ENCODE measurements at regions not wholly inside any gene's neighbourhood (a gene's known extent, or its start where the extent isn't known, plus 50 kb on each side); places are given as distances from the start of the nearest gene placed in this dataset.

GRCh38 chr18:43627848-43628530 is 350.7 kb upstream of the SYT4 start:
- no peaks in the 10 kb centered on the region for H3K27me3 ChIP-seq (ENCODE audit: control insufficient read depth, insufficient read depth, low read length)
- no peaks in the 10 kb centered on the region for H3K9me3 ChIP-seq (ENCODE audit: control insufficient read depth, insufficient read depth, low read length)
- H3K4me3 ChIP-seq (ENCODE audit: low read length): no peak overlapping the region
- WGBS (ENCODE audit: insufficient coverage, insufficient read length): no CpG with 5 or more reads among the region's 3 CpGs
- DNase-seq (ENCODE audit: low read depth, low spot score): no peak
- no peaks in the 10 kb centered on the region for H3K4me1 ChIP-seq (ENCODE audit: control insufficient read depth, insufficient read depth, low read length)
- H3K36me3 ChIP-seq (ENCODE audit: control insufficient read depth, insufficient read depth, low read length): no peaks in the 10 kb centered on the region
- H3K27ac ChIP-seq (ENCODE audit: low read length): no peak overlapping the region

DNA sequence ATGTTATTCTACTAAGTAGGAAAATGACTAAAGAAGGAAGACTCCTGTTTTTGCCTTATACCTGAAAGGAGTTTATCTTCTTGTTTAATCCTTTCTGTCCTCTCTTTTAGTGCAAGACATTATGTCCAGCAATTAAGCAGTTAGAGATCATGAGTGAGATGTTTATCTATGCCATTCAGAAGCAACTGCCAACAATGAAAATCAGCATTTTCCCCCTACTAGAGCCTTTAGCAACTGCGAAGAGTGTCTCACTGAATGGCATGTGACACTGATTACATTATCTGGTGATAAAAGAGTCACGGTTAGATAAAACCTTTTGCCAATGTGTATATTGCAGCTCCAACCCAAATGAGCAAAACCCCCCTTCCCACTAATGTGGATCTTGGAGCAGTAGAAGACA is 357.7 kb upstream of the SYT4 start:
- Histone ChIP-seq H3K9me3 (ENCODE audit: control insufficient read depth, insufficient read depth, low read length) (no peaks in the 10 kb centered on the region), H3K4me3 (ENCODE audit: low read length) (no peak overlapping the region), H3K4me1 (ENCODE audit: control insufficient read depth, insufficient read depth, low read length) (no peaks in the 10 kb centered on the region), H3K27me3 (ENCODE audit: control insufficient read depth, insufficient read depth, low read length) (no peaks in the 10 kb centered on the region), H3K27ac (ENCODE audit: low read length) (no peak overlapping the region), H3K36me3 (ENCODE audit: control insufficient read depth, insufficient read depth, low read length) (no peaks in the 10 kb centered on the region)
- WGBS (ENCODE audit: insufficient coverage, insufficient read length): no CpG with 5 or more reads among the region's 2 CpGs
- no peak for DNase-seq (ENCODE audit: low read depth, low spot score)

GRCh38 chr18:43635397-43635796 is 358.1 kb upstream of the SYT4 start:
- Histone ChIP-seq H3K27me3 (ENCODE audit: control insufficient read depth, insufficient read depth, low read length) (no peaks in the 10 kb centered on the region), H3K27ac (ENCODE audit: low read length) (no peak overlapping the region), H3K36me3 (ENCODE audit: control insufficient read depth, insufficient read depth, low read length) (no peaks in the 10 kb centered on the region), H3K4me3 (ENCODE audit: low read length) (no peak overlapping the region), H3K9me3 (ENCODE audit: control insufficient read depth, insufficient read depth, low read length) (no peaks in the 10 kb centered on the region), H3K4me1 (ENCODE audit: control insufficient read depth, insufficient read depth, low read length) (no peaks in the 10 kb centered on the region)
- no peak for DNase-seq (ENCODE audit: low read depth, low spot score)
- no CpG with 5 or more reads among the region's 3 CpGs for WGBS (ENCODE audit: insufficient coverage, insufficient read length)

GRCh38 chr18:43642727-43643330 is 365.5 kb upstream of the SYT4 start:
- H3K4me3 ChIP-seq (ENCODE audit: low read length): no peak overlapping the region
- no peaks in the 10 kb centered on the region for H3K4me1 ChIP-seq (ENCODE audit: control insufficient read depth, insufficient read depth, low read length)
- DNase-seq (ENCODE audit: low read depth, low spot score): no peak
- WGBS (ENCODE audit: insufficient coverage, insufficient read length): no CpG with 5 or more reads among the region's 4 CpGs
- no peaks in the 10 kb centered on the region for H3K9me3 ChIP-seq (ENCODE audit: control insufficient read depth, insufficient read depth, low read length)
- no peaks in the 10 kb centered on the region for H3K27me3 ChIP-seq (ENCODE audit: control insufficient read depth, insufficient read depth, low read length)
- no peak overlapping the region for H3K27ac ChIP-seq (ENCODE audit: low read length)
- H3K36me3 ChIP-seq (ENCODE audit: control insufficient read depth, insufficient read depth, low read length): no peaks in the 10 kb centered on the region

DNA sequence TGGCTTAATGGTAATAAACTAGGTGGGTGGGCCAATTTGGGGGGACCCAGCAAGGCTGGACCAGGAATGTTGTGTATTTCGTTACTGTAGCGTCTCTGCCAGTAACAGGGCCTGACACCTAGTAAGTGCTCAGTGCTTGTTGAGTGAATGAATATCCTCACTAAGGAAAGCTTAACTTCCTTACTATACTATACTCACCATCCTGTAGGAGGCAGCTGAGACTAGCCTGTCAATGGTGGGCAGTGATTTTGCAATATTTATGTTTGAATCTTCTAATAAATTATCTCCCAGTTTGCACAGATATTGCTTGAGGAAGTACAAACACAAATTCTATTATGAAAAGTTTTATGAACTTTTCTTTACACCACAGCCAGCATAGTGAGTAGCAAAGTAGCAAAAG is 370.7 kb upstream of the SYT4 start:
- Histone ChIP-seq H3K36me3 (ENCODE audit: control insufficient read depth, insufficient read depth, low read length) (no peaks in the 10 kb centered on the region), H3K27ac (ENCODE audit: low read length) (no peak overlapping the region), H3K9me3 (ENCODE audit: control insufficient read depth, insufficient read depth, low read length) (no peaks in the 10 kb centered on the region), H3K4me3 (ENCODE audit: low read length) (no peak overlapping the region), H3K27me3 (ENCODE audit: control insufficient read depth, insufficient read depth, low read length) (no peaks in the 10 kb centered on the region), H3K4me1 (ENCODE audit: control insufficient read depth, insufficient read depth, low read length) (no peaks in the 10 kb centered on the region)
- DNase-seq (ENCODE audit: low read depth, low spot score): no peak
- no CpG with 5 or more reads among the region's 2 CpGs for WGBS (ENCODE audit: insufficient coverage, insufficient read length)

DNA sequence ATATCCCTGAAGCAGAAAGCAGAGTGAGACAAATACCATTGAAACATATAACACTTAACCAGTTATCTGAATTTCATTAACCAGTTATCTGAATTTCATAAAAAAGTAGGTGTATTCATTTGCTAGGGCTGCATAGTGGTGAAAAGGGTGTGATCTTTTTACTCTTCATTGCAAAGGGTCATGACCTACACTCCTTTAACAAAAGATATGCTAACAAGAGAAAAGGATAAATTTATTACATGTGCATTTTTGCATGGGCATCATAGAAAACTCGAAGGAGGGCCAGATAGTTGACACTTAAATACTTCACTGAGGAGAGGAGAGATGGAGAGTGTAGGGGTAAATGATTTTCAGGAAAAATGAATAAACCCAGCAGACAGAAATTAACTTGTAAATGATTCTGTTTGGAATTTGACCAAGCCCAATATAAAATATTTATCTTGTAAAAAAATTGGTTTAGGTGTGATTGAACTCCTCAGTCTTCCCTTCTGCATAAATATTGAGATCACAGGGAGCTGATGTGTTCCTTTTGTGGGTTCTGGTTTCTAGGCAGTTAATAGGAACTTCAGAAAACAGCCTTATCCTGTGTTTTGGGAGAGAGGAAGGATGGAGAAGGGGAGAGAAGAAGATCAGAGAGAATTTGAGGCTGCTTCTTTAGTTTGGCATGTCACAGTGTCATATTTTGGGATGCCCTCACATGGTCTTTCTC is 372.5 kb upstream of the SYT4 start:
- Histone ChIP-seq H3K4me3 (ENCODE audit: low read length) (no peak overlapping the region), H3K27me3 (ENCODE audit: control insufficient read depth, insufficient read depth, low read length) (no peaks in the 10 kb centered on the region), H3K4me1 (ENCODE audit: control insufficient read depth, insufficient read depth, low read length) (no peaks in the 10 kb centered on the region), H3K36me3 (ENCODE audit: control insufficient read depth, insufficient read depth, low read length) (no peaks in the 10 kb centered on the region), H3K27ac (ENCODE audit: low read length) (no peak overlapping the region), H3K9me3 (ENCODE audit: control insufficient read depth, insufficient read depth, low read length) (no peaks in the 10 kb centered on the region)
- no CpG with 5 or more reads among the region's 1 CpG for WGBS (ENCODE audit: insufficient coverage, insufficient read length)
- no peak for DNase-seq (ENCODE audit: low read depth, low spot score)

GRCh38 chr18:43650426-43650825 is 373.1 kb upstream of the SYT4 start:
- Histone ChIP-seq H3K9me3 (ENCODE audit: control insufficient read depth, insufficient read depth, low read length) (no peaks in the 10 kb centered on the region), H3K27ac (ENCODE audit: low read length) (no peak overlapping the region), H3K4me3 (ENCODE audit: low read length) (no peak overlapping the region), H3K27me3 (ENCODE audit: control insufficient read depth, insufficient read depth, low read length) (no peaks in the 10 kb centered on the region), H3K4me1 (ENCODE audit: control insufficient read depth, insufficient read depth, low read length) (no peaks in the 10 kb centered on the region), H3K36me3 (ENCODE audit: control insufficient read depth, insufficient read depth, low read length) (no peaks in the 10 kb centered on the region)
- DNase-seq (ENCODE audit: low read depth, low spot score): no peak
- no CpG with 5 or more reads among the region's 2 CpGs for WGBS (ENCODE audit: insufficient coverage, insufficient read length)

- H3K4me1 ChIP-seq (ENCODE audit: control insufficient read depth, insufficient read depth, low read length): no peaks in the 10 kb centered on the region
- no peaks in the 10 kb centered on the region for H3K27me3 ChIP-seq (ENCODE audit: control insufficient read depth, insufficient read depth, low read length)
- WGBS (ENCODE audit: insufficient coverage, insufficient read length): no CpG with 5 or more reads among the region's 2 CpGs
- no peak overlapping the region for H3K27ac ChIP-seq (ENCODE audit: low read length)
- DNase-seq (ENCODE audit: low read depth, low spot score): no peak
- no peak overlapping the region for H3K4me3 ChIP-seq (ENCODE audit: low read length)
- no peaks in the 10 kb centered on the region for H3K36me3 ChIP-seq (ENCODE audit: control insufficient read depth, insufficient read depth, low read length)
- H3K9me3 ChIP-seq (ENCODE audit: control insufficient read depth, insufficient read depth, low read length): no peaks in the 10 kb centered on the region
Observed at GRCh38 chr18:43651057-43651456, 373.8 kb upstream of the SYT4 start.

DNA sequence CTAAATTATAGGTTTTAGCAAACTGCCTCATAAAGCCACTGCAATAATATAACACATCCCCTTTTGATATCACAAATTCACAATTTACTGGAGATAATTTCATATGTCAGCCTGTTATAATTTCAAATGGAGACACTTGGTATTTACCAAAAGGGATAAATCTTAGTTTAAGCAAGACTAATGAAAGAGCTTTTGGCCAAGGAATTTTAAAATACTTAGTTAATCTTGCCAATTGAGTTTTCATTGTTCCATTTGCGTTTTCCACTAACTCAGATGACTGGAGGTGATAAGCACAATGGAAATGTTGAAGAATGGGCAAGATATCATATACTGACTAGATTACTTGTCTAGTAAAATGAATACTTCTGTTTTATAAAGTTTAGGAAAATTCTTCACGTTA is 379.3 kb upstream of the SYT4 start:
- no peak for DNase-seq (ENCODE audit: low read depth, low spot score)
- no CpG with 5 or more reads among the region's 2 CpGs for WGBS (ENCODE audit: insufficient coverage, insufficient read length)
- Histone ChIP-seq H3K4me1 (ENCODE audit: control insufficient read depth, insufficient read depth, low read length) (no peaks in the 10 kb centered on the region), H3K9me3 (ENCODE audit: control insufficient read depth, insufficient read depth, low read length) (no peaks in the 10 kb centered on the region), H3K27me3 (ENCODE audit: control insufficient read depth, insufficient read depth, low read length) (no peaks in the 10 kb centered on the region), H3K27ac (ENCODE audit: low read length) (no peak overlapping the region), H3K4me3 (ENCODE audit: low read length) (no peak overlapping the region), H3K36me3 (ENCODE audit: control insufficient read depth, insufficient read depth, low read length) (no peaks in the 10 kb centered on the region)

- Histone ChIP-seq H3K36me3 (ENCODE audit: control insufficient read depth, insufficient read depth, low read length) (no peaks in the 10 kb centered on the region), H3K27me3 (ENCODE audit: control insufficient read depth, insufficient read depth, low read length) (0 out of 2 replicates have a peak, but pooled peaks cover 1% of the 10 kb centered on the region), H3K4me1 (ENCODE audit: control insufficient read depth, insufficient read depth, low read length) (no peaks in the 10 kb centered on the region), H3K27ac (ENCODE audit: low read length) (no peak overlapping the region), H3K4me3 (ENCODE audit: low read length) (no peak overlapping the region), H3K9me3 (ENCODE audit: control insufficient read depth, insufficient read depth, low read length) (no peaks in the 10 kb centered on the region)
- peak; percentile 54 for DNase-seq (ENCODE audit: low read depth, low spot score)
- WGBS (ENCODE audit: insufficient coverage, insufficient read length): no CpG with 5 or more reads among the region's 2 CpGs
Observed at GRCh38 chr18:43661570-43661969, 384.3 kb upstream of the SYT4 start.
